Tibial artery (tissue), 4 donors: ENCODE measurements at regions not wholly inside any gene's neighbourhood (a gene's known extent, or its start where the extent isn't known, plus 50 kb on each side); places are given as distances from the start of the nearest gene placed in this dataset.
"Not testable (repeated sequence)": the region's sequence is repeated elsewhere in the genome, so short reads cannot be mapped to it uniquely, and the experiment has no call there.

Experiments
- DNase-seq, 2 donors: peaks; one replicate each; pipeline ENCODE4 v3.0.0-alpha.2; 2019
- H3K27ac ChIP-seq, 2 donors: fragments of 200-600 bp; sonication (generic) in 1 of 2; 1 replicate in 1 of 2; 2 replicates in 1 of 2; pipeline ENCODE4 v1.5.1; 2018 to 2019; ENCODE audit warnings: mild to moderate bottlenecking in 1 of 2
- H3K27me3 ChIP-seq, 2 donors: fragments of 200-600 bp; sonication (generic) in 1 of 2; one replicate each; pipeline versions ENCODE4 v1.5.1 to v1.6.0; 2016 to 2019
- H3K36me3 ChIP-seq, 3 donors: fragments of 200-600 bp; sonication (generic) in 2 of 3; one replicate each; pipeline ENCODE4 v1.5.1; 2016 to 2019; ENCODE audit warnings: mild to moderate bottlenecking in 2 of 3
- H3K4me1 ChIP-seq, 4 donors: fragments of 200-600 bp; sonication (generic) in 2 of 4; 1 replicate in 3 of 4; 2 replicates in 1 of 4; pipeline ENCODE4 v1.5.1; 2016 to 2019
- H3K4me3 ChIP-seq, 2 donors: fragments of 200-600 bp; sonication (generic) in 1 of 2; 1 replicate in 1 of 2; 2 replicates in 1 of 2; pipeline ENCODE4 v1.5.1; 2018 to 2019; ENCODE audit warnings: mild to moderate bottlenecking in 2 of 2
- H3K9me3 ChIP-seq, 3 donors: fragments of 200-600 bp; sonication (generic) in 1 of 3; one replicate each; pipeline ENCODE4 v1.5.1; 2016 to 2019
- intact Hi-C: fragments of 100-400 bp; cut with DNase I; formaldehyde crosslinking; loops from one replicate; pipeline ENCODE4 v1.15.0; 2023; ENCODE audit warnings: low total_unique reads
- TF ChIP-seq, protein P1 (sequence below), 2 experiments: fragments of 200-600 bp in 1 of 2; fragments of 450-650 bp in 1 of 2; IDR thresholded peaks; one replicate each; pipeline ENCODE4 v1.5.1; 2017 to 2019; ENCODE audit warnings: antibody characterized with exemption in 2 of 2, mild to moderate bottlenecking in 1 of 2, moderate library complexity in 1 of 2

DNA sequence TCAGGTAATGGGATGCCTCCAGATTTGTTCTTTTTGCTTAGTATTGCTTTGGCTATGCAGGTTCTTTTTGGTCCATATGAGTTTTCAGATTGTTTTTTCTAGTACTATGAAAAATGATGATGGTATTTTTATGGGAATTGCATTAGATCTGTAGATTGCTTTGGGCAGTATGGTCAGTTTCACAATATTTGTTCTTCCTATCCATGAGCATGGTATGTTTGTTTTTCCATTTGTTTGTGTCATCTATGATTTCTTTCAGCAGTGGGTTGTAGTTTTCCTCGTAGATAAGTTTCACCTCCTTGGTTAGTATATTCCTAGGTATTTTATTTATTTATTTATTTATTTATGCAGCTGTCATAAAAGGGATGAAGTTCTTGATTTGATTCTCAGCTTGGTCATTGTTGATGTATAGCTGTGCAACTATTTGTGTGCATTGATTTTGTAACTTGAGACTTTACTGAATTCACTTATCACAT lies 103.9 kb upstream of the DNAH14 start:
- no peaks in the 10 kb centered on the region for H3K4me1 ChIP-seq
- H3K27me3 ChIP-seq: no peaks in the 10 kb centered on the region
- no peak overlapping the region for H3K4me3 ChIP-seq
- DNase-seq: no peak
- no peak overlapping the region for H3K27ac ChIP-seq
- TF ChIP-seq, protein P1, sequence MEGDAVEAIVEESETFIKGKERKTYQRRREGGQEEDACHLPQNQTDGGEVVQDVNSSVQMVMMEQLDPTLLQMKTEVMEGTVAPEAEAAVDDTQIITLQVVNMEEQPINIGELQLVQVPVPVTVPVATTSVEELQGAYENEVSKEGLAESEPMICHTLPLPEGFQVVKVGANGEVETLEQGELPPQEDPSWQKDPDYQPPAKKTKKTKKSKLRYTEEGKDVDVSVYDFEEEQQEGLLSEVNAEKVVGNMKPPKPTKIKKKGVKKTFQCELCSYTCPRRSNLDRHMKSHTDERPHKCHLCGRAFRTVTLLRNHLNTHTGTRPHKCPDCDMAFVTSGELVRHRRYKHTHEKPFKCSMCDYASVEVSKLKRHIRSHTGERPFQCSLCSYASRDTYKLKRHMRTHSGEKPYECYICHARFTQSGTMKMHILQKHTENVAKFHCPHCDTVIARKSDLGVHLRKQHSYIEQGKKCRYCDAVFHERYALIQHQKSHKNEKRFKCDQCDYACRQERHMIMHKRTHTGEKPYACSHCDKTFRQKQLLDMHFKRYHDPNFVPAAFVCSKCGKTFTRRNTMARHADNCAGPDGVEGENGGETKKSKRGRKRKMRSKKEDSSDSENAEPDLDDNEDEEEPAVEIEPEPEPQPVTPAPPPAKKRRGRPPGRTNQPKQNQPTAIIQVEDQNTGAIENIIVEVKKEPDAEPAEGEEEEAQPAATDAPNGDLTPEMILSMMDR (IDR thresholded peaks at IDR 0.05): no peak
- intact Hi-C loops: no loop called here
- H3K36me3 ChIP-seq: no peaks in the 10 kb centered on the region
- peaks cover 0 to 3% (median 0%) of the 10 kb centered on the region in 3 donors for H3K9me3 ChIP-seq

DNA sequence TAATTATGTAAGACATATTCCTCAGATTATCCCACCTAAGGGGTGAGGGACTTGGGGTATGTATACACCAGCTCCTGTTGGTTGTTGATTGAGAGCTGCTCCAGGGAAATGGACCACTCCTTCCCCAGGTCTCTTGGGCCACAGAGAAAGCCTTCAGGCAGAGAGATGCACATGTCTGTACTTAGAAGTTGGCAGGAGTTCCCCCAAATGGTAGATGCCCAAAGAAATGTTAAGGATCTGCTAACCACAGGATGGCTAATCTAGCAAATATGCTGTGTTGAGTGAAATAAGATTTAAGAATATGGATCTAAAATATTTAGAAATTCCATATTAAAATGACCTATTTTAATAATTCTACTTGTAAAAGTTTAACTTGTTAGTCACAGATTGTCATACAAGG lies 100.8 kb upstream of the DNAH14 start:
- H3K4me3 ChIP-seq: no peak overlapping the region
- H3K27me3 ChIP-seq: no peaks in the 10 kb centered on the region
- intact Hi-C loops: no loop called here
- DNase-seq: no peak
- TF ChIP-seq, protein P1 (IDR thresholded peaks at IDR 0.05): no peak
- no peak overlapping the region for H3K27ac ChIP-seq
- H3K9me3 ChIP-seq: peaks cover 0 to 5% (median 0%) of the 10 kb centered on the region in 3 donors
- H3K36me3 ChIP-seq: no peaks in the 10 kb centered on the region
- H3K4me1 ChIP-seq: no peaks in the 10 kb centered on the region

DNA sequence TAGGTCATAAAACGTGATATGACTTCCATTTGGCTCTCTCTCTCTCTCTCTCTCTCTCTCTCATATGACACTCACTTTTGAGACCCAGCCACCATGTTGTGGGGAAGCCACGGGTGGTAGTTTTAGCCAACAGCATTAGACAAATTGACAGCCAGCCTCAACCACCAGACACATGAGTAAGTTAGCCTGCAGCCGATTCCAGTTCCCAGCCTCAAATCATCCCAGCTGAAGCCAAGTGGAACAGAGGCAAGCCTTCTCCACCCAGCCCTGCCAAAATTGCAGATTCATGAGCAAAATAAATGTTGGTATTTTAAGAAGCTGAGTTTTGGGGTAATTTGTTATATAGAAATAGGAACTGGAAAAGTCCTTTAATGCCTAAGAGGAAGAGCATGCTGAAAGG lies 98.0 kb upstream of the DNAH14 start:
- DNase-seq: no peak
- intact Hi-C loops: no loop called here
- TF ChIP-seq, protein P1 (IDR thresholded peaks at IDR 0.05): no peak

DNA sequence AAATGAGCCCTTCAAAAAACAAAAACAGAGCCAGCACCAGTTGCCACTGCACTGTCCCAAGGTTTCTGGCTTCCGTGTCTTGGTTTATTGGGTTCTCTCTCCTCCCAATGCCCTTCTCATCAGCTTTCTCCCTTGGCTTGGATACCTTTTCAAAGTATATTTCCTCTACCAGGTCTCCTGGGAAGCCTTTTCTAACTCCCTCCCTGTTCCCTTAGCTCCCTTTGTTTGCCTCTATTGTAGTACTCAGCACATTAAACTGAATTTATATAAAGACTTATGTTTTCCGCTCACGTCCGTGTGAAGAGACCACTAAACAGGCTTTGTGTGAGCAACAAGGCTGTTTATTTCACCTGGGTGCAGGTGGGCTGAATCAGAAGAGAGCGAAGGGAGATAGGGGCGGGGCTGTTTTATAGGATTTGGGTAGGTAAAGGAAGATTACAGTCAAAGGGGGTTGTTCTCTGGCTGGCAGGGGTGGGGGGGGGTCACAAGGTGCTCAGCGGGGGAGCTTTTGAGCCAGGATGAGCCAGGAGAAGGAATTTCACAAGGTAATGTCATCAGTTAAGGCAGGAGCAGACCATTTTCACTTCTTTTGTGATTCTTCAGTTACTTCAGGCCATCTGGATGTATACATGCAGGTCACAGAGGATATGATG lies 89.7 kb upstream of the DNAH14 start:
- H3K4me1 ChIP-seq, H3K27ac ChIP-seq, intact Hi-C loops, DNase-seq, H3K27me3 ChIP-seq, H3K4me3 ChIP-seq, H3K36me3 ChIP-seq, H3K9me3 ChIP-seq: not testable (repeated sequence)

More for the DNA sequence above, 98.0 kb upstream of the DNAH14 start:
- Histone ChIP-seq H3K4me1 (no peaks in the 10 kb centered on the region), H3K36me3 (no peaks in the 10 kb centered on the region), H3K4me3 (no peak overlapping the region), H3K27ac (no peak overlapping the region), H3K27me3 (no peaks in the 10 kb centered on the region), H3K9me3 (peaks cover 0 to 5% (median 0%) of the 10 kb centered on the region in 3 donors)

DNA sequence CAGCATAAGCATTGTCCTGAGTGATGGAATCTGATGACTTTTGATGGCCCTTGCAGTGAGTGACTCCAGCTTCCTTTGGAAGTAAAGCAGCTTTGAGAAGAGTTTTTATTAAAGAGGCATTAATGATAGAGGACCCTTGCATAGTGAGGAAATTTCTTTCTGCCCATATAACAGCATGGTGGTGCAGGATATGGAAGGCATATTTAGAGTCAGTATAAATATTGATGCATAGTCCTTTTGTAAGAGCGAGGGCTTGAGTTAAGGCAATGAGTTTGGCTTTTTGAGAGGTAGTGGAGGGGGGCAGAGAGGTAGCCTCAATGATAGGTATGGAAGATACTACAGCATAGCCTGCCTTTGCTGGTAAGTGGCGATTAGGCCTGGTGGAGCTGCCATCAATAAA lies 87.7 kb upstream of the DNAH14 start:
- H3K27me3 ChIP-seq, H3K27ac ChIP-seq, H3K4me1 ChIP-seq, H3K9me3 ChIP-seq, H3K36me3 ChIP-seq, DNase-seq, H3K4me3 ChIP-seq, intact Hi-C loops: not testable (repeated sequence)

DNA sequence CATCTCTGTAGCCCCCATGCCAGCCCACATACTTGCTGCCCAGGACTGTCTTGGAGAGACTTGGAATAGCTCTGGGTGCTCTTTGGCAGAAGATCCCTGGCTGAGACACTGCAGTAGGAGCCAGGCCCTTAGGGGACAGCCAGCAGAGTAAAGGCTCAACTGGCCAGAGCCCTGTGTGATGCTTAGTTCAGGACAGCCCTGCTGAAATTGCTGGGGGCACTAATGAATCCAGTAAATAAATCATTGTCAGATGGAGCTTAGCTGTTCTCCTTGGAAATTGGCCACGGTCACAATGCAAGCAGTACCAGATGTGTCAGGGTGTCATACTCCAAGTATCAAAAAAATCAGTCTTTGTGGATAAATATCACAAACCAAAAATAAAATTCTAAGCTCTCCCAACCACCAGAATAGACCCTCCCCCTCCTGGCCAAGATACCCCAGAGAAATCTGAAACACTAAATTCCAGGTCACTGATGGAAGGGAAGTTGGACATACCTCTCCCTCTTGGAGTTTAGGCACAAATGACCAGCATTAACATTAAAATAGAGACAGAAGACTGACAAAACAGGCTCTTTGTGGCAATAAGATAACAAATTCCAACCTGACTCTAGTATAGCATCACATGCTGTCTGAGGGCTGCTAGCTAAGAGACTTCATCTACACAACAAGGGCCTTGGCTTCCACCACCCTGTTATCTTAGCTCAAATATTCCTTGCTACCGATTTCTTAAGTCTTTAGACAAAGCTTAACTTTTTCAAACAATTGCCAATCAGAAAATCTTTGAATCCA lies 83.2 kb upstream of the DNAH14 start:
- Histone ChIP-seq H3K36me3 (no peaks in the 10 kb centered on the region), H3K4me3 (no peak overlapping the region), H3K27me3 (no peaks in the 10 kb centered on the region), H3K9me3 (peaks cover 0 to 5% (median 0%) of the 10 kb centered on the region in 3 donors), H3K27ac (no peak overlapping the region), H3K4me1 (no peaks in the 10 kb centered on the region)
- intact Hi-C loops: no loop called here
- TF ChIP-seq, protein P1 (IDR thresholded peaks at IDR 0.05): no peak
- no peak for DNase-seq
